Femur (tissue), 1 donor: ENCODE measurements at regions not wholly inside any gene's neighbourhood (a gene's known extent, or its start where the extent isn't known, plus 50 kb on each side); places are given as distances from the start of the nearest gene placed in this dataset.

Source experiments
- DNase-seq: peaks from one replicate; pipeline ENCODE4 v3.0.0-alpha.2; 2017

- DNase-seq: no peak
Measured at GRCh38 chr1:217196616-217197015, 434.3 kb downstream of the GPATCH2 start.

GRCh38 chr1:217193151-217193550, 437.7 kb downstream of the GPATCH2 start:
- DNase-seq: no peak

GRCh38 chr1:217191441-217191840, 439.4 kb downstream of the GPATCH2 start:
- no peak for DNase-seq

GRCh38 chr1:217190359-217190758, 440.5 kb downstream of the GPATCH2 start:
- DNase-seq: no peak

GRCh38 chr1:217189362-217189761, 441.5 kb downstream of the GPATCH2 start:
- no peak for DNase-seq

- DNase-seq: no peak
Measured at GRCh38 chr1:217188280-217189237, 442.3 kb downstream of the GPATCH2 start.

- DNase-seq: no peak
Measured at GRCh38 chr1:217186664-217187063, 444.2 kb downstream of the GPATCH2 start.

GRCh38 chr1:217184854-217185253, 446.0 kb downstream of the GPATCH2 start:
- no peak for DNase-seq

- DNase-seq: no peak
Measured at GRCh38 chr1:217182992-217183391, 447.9 kb downstream of the GPATCH2 start.

- DNase-seq: no peak
Measured at GRCh38 chr1:217181756-217182155, 449.1 kb downstream of the GPATCH2 start.

GRCh38 chr1:217181176-217181746, 449.6 kb downstream of the GPATCH2 start:
- DNase-seq: no peak

- no peak for DNase-seq
Measured at GRCh38 chr1:217180443-217180842, 450.4 kb downstream of the GPATCH2 start.

- no peak for DNase-seq
Measured at GRCh38 chr1:217164403-217164802, 441.2 kb upstream of the ESRRG start.

GRCh38 chr1:217153361-217153760, 430.1 kb upstream of the ESRRG start:
- no peak for DNase-seq

GRCh38 chr1:217150366-217150765, 427.1 kb upstream of the ESRRG start:
- no peak for DNase-seq

GRCh38 chr1:217149791-217150190, 426.6 kb upstream of the ESRRG start:
- DNase-seq: no peak

GRCh38 chr1:217141711-217142110, 418.5 kb upstream of the ESRRG start:
- no peak for DNase-seq

GRCh38 chr1:217140041-217140901, 417.0 kb upstream of the ESRRG start:
- no peak for DNase-seq

GRCh38 chr1:217139513-217139912, 416.3 kb upstream of the ESRRG start:
- no peak for DNase-seq

- DNase-seq: no peak
Measured at GRCh38 chr1:217138799-217139466, 415.7 kb upstream of the ESRRG start.

- DNase-seq: no peak
Measured at GRCh38 chr1:217138173-217138765, 415.0 kb upstream of the ESRRG start.

- no peak for DNase-seq
Measured at GRCh38 chr1:217137210-217137881, 414.1 kb upstream of the ESRRG start.
